ENCODE measurements at regions not wholly inside any gene's neighbourhood (a gene's known extent, or its start where the extent isn't known, plus 50 kb on each side); places are given as distances from the start of the nearest gene placed in this dataset.
A peak's percentile ranks its signal among the peaks of the same experiment; 100 is the strongest.

GRCh38 chr3:44001072-44001471 is 240.6 kb upstream of the TOPAZ1 start:
- Histone ChIP-seq H3K27me3 (replicated peaks in 1 of 4; ENCODE audit: control extremely low read depth in 1 of 4, control insufficient read depth in 3 of 4, insufficient read depth in 4 of 4, low read length in 3 of 4) (peaks cover 0 to 43% (median 21%) of the 10 kb centered on the region in 4 experiments), H3K4me3 (ENCODE audit: control extremely low read depth in 1 of 5, extremely low read depth in 1 of 5, insufficient read depth in 1 of 5, low read depth in 2 of 5, low read length in 4 of 5) (no peak overlapping the region), H3K27ac (ENCODE audit: low read length in 2 of 2) (no peak overlapping the region), H2AFZ (ENCODE audit: insufficient read depth, low read depth, low read length, poor library complexity, severe bottlenecking) (no peak overlapping the region), H4K20me1 (ENCODE audit: control insufficient read depth, insufficient read depth, low read length, poor library complexity, severe bottlenecking) (no peaks in the 10 kb centered on the region), H3K36me3 (replicated peaks in 1 of 2; ENCODE audit: control extremely low read depth in 1 of 2, control insufficient read depth in 1 of 2, extremely low read depth in 1 of 2, insufficient read depth in 2 of 2, low read length in 1 of 2) (no peaks in the 10 kb centered on the region), H3K9ac (ENCODE audit: low read length) (no peak overlapping the region), H3K4me1 (ENCODE audit: control insufficient read depth in 2 of 2, insufficient read depth in 2 of 2, low read length in 2 of 2) (peaks cover 34 to 36% of the 10 kb centered on the region in 2 donors), H3K4me2 (replicated peaks; ENCODE audit: low read depth, low read length, poor library complexity, severe bottlenecking) (no peak overlapping the region), H3K79me2 (ENCODE audit: control insufficient read depth, insufficient read depth, low read length) (no peaks in the 10 kb centered on the region), H3K9me3 (ENCODE audit: control extremely low read depth in 1 of 3, control insufficient read depth in 2 of 3, insufficient read depth in 1 of 3, low read length in 2 of 3) (peaks cover 0 to 24% (median 0%) of the 10 kb centered on the region in 3 donors)
- Mint-ChIP-seq H3K4me3 (peak overlapping the region; percentile 6), H3K27me3 (peaks cover 49% of the 10 kb centered on the region), H3K4me1 (peaks cover 44% of the 10 kb centered on the region), H3K27ac (no peak overlapping the region), H3K9me3 (ENCODE audit: insufficient read depth) (no peaks in the 10 kb centered on the region)
- no CpG with 5 or more reads among the region's 3 CpGs for WGBS (ENCODE audit: insufficient coverage)
- ATAC-seq (ENCODE audit: low read depth), result no peak
- no peak for DNase-seq
- CTCF ChIA-PET, result no interaction called here
- TF ChIP-seq CTCF (IDR thresholded peaks at IDR 0.05), result no peak
- intact Hi-C loops (cut with micrococcal nuclease), result loop anchor here (2.0 kb wide), 1 partner anchor 108 kb away; no protein-coding TSS in a partner anchor
- POLR2A ChIA-PET, result no interaction called here

GRCh38 chr3:44003801-44004200 is 237.9 kb upstream of the TOPAZ1 start:
- Mint-ChIP-seq H3K4me1 (peaks cover 17% of the 10 kb centered on the region), H3K9me3 (ENCODE audit: insufficient read depth) (no peaks in the 10 kb centered on the region), H3K27me3 (peaks cover 24% of the 10 kb centered on the region), H3K27ac (no peak overlapping the region), H3K4me3 (no peak overlapping the region)
- H3K27me3 ChIP-seq (replicated peaks in 1 of 4; ENCODE audit: control extremely low read depth in 1 of 4, control insufficient read depth in 3 of 4, insufficient read depth in 4 of 4, low read length in 3 of 4), result peaks cover 0 to 15% (median 7%) of the 10 kb centered on the region in 4 experiments
- no peak overlapping the region for H3K4me3 ChIP-seq (ENCODE audit: control extremely low read depth in 1 of 5, extremely low read depth in 1 of 5, insufficient read depth in 1 of 5, low read depth in 2 of 5, low read length in 4 of 5)
- TF ChIP-seq EZH2 (IDR thresholded peaks at IDR 0.05; ENCODE audit: borderline replicate concordance, insufficient read depth, low read depth, low read length, poor library complexity, severe bottlenecking) (no peak), CTCF (IDR thresholded peaks at IDR 0.05) (no peak)
- no peak overlapping the region for H3K9ac ChIP-seq (ENCODE audit: low read length)
- intact Hi-C loops (cut with micrococcal nuclease), result no loop called here
- DNase-seq, result no peak
- peaks cover 0 to 8% (median 0%) of the 10 kb centered on the region in 3 donors for H3K9me3 ChIP-seq (ENCODE audit: control extremely low read depth in 1 of 3, control insufficient read depth in 2 of 3, insufficient read depth in 1 of 3, low read length in 2 of 3)
- H4K20me1 ChIP-seq (ENCODE audit: control insufficient read depth, insufficient read depth, low read length, poor library complexity, severe bottlenecking), result no peaks in the 10 kb centered on the region
- 89% methylated on average over 5 of the region's 6 CpGs for WGBS (ENCODE audit: insufficient coverage)
- H3K4me1 ChIP-seq (ENCODE audit: control insufficient read depth in 2 of 2, insufficient read depth in 2 of 2, low read length in 2 of 2), result peaks cover 7 to 9% of the 10 kb centered on the region in 2 donors
- H3K27ac ChIP-seq (ENCODE audit: low read length in 2 of 2), result no peak overlapping the region
- ChIA-PET POLR2A (no interaction called here), CTCF (interaction anchor here (1.3 kb wide), 1 partner anchor 73 kb away, joined by 5 read pairs; no protein-coding TSS in a partner anchor)
- no peak for ATAC-seq (ENCODE audit: low read depth)
- no peak overlapping the region for H3K4me2 ChIP-seq (replicated peaks; ENCODE audit: low read depth, low read length, poor library complexity, severe bottlenecking)
- H3K36me3 ChIP-seq (replicated peaks in 1 of 2; ENCODE audit: control extremely low read depth in 1 of 2, control insufficient read depth in 1 of 2, extremely low read depth in 1 of 2, insufficient read depth in 2 of 2, low read length in 1 of 2), result no peaks in the 10 kb centered on the region
- no peak overlapping the region for H2AFZ ChIP-seq (ENCODE audit: insufficient read depth, low read depth, low read length, poor library complexity, severe bottlenecking)
- no peaks in the 10 kb centered on the region for H3K79me2 ChIP-seq (ENCODE audit: control insufficient read depth, insufficient read depth, low read length)
